ENCODE measurements at regions not wholly inside any gene's neighbourhood (a gene's known extent, or its start where the extent isn't known, plus 50 kb on each side); places are given as distances from the start of the nearest gene placed in this dataset.

- FAIRE-seq, result no peak
These were observed 206.6 kb upstream of the RTL1 start for GRCh38 chr14:101109981-101110728.

DNA sequence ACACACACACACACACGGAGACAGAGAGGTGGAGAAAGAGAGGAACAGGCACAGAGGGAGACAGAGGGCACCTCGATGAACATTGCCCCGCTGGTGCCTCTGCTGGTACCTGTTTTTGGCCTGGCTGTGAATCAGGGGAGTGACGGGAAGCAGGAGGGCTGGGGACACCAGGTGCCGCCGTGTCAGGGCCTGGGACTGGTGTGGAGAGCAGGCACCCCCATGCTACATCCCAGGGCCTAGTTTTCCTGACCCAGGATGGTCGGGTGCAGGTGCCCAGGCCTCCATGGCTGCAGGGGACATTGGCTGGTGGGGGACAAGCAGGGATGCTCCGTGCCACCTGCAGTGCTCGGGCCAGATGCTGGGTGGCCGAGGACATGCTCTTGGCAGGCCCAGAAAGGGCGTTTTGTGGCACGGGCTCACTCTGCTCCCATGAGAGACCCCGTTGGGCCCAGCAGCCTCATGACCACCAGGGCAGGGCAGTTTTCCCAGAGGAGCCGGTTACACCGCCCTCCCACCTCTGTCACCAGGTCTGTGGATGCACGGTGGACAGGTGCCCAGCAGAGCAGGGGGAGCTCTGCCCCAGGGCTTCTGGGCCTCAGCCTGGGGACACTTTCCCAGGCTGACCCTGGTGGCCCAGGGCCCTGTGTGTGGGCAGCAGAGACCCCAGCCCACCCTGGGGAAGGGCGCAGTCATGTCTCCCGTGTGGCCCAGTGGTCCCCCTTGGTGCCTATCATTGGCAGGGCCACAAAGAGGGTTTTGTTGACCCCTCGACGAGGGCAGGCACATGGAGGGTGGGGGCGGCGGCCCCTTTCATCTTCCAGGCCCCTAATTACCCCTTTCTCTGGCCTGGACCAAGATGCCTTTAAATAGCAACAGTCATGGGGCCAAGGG is 207.5 kb upstream of the RTL1 start:
- no peak for FAIRE-seq

DNA sequence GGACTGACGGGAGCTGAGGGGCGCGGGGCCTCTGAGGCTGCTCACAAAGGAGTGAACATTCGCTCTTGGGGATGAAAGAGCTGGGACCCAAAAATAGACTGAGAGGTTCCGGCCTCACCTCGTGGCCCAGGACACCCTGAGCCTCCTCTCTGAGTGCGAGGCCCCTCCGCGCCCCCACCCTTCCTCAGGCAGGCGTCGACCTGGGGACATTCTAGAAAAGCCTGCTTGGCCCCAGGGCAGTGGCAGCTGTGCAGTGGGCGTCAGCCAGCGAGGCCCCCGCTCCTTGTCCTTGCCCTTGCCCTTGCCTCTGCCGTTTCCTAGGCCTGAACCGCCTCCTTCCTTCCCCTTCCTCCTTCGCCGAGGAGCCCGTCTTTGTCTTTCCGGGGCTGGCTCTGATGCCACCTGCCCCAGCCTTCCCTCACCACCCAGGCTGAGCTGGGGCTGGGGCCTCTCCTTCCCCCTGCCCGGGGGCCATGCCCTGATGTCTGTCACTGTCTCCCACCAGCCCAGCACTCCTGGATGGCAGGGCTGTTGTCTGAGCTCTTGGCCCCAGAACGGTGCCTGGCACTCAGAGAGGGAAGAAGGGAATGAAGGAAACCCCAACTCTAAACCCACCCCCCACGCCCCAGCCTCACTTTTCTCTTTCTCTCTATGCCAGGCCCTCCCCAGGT is 208.2 kb upstream of the RTL1 start:
- FAIRE-seq, result no peak

DNA sequence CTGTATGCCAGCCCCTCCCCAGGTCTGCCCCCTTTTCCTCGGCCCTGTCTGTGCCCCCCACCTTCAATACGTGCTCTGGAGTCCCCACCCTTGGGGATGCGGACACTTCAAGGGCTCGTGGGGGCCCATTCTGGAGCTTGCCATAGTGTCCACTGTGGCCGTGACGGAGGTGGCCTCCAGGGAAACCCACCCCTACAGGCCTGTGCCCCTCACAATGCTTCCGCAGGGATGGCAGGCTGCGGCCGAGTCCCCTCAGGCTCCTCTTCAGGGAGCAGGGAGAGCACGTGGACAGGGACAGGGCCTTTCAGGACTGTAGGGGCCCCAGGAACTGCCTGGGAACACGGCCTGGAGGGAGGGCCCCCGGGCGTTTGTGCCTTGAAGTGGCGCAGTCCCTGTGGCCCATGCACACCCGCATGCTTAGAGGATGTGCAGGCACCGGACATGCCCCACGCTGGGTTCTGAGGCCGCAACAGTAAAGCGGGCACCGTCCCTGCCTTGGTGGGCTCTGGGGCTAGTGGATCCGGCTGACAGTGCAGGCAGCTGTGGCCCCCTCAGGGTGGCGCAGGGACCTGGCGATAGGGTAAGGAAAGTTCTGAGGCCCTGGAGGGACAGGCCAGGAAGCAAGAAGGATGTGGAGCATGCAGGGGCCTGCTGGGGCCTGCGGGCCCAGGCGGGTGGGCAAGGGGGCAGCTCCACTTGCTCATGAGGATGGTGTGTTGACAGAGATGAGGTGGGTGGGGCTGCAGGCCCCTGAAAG is 209.0 kb upstream of the RTL1 start:
- no peak for FAIRE-seq

GRCh38 chr14:101113108-101113612 is 209.6 kb upstream of the RTL1 start:
- FAIRE-seq, result no peak

GRCh38 chr14:101113835-101114725 is 210.6 kb upstream of the RTL1 start:
- FAIRE-seq, result no peak

- no peak for FAIRE-seq
These were observed 211.4 kb upstream of the RTL1 start for GRCh38 chr14:101114726-101115515.

DNA sequence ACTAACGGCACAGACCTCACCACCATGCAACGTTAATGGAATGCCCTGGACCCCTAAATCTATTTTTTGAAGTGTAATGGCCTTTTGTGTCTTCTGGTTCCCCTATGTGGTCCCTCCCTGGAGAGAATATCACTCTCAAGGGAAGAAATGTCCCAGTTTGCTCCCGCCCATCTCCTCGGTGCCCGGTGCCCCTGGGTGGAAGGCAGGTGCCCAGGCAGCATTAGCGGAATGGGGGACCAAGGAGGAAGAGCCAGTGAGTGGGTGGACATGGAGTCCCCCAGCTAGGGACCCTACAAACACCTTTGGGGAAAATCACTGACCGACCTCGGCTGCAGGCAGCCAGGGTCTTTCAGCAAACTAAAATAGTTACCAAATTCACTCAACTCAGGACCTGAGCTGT is 212.1 kb upstream of the RTL1 start:
- FAIRE-seq, result no peak

- FAIRE-seq, result no peak
These were observed 212.5 kb upstream of the RTL1 start for GRCh38 chr14:101116065-101116464.

DNA sequence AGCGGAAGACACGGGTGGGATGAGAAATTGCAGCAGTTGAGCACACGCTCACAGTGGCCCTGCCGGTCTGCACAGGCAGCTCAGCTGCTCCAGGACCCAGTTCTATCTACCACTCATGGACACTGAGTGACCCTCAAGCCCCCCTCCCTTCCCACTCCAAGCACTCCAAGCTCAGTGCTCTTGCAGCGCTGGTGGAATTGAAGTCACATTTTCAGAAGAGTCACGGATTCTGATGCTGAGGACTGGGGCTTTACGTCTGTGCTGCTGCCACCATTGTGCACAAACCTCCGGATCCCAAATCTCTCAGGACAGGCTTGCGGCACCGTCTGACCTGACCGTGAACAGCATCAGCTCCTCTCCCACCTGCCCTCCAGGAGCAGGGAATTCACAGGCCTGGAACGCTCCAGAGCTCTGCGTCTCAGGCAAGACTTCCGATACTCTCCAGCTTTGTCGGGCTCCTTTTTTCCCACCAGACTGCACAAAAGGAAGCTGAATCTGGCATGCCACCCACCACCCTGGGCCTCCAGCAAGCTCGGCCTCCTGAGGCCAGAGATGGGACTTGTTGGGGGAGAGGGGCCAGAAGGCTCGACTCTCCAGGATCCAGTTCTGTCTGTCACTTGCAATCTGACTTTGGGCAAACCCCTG is 213.1 kb upstream of the RTL1 start:
- no peak for FAIRE-seq

DNA sequence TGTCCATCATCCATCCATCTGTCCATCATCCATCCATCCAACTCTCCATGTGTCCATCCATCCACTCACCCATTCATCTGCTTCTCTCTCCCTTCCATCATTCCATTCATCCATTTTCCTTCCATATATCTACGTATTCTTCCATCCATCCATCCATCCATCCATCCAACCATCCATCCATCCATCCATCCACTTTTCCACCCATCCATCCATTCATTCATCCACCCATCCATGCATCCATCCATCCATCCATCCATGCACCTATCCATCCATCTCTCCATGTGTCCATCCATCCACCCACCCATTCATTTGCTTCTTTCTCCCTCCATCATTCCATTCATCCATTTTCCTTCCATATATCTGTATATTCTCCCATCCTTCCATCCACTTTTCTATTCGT is 214.0 kb upstream of the RTL1 start:
- FAIRE-seq, result no peak

DNA sequence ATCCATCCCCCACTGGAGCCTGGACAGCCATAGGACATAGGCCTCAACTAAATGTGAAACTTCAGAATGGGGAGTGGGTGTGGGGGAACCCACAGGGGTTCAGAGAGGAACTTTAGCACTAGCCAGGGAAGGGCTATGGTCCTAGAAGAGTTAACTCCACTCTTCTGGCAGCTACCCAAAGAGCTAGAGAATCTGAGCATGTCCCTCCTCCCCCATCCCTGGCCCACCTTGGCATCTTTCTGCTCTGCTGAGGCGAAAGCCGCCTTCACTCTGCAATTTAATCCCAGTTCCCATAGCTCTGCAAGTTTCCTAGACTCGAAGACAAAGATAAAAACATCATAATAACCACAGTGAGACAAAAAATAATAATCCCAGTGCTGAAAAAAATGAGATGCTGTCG is 214.7 kb upstream of the RTL1 start:
- no peak for FAIRE-seq

- FAIRE-seq, result no peak
These were observed 215.4 kb upstream of the RTL1 start for GRCh38 chr14:101118746-101119591.

GRCh38 chr14:101119830-101120571 is 216.5 kb upstream of the RTL1 start:
- no peak for FAIRE-seq

GRCh38 chr14:101120641-101121507 is 217.4 kb upstream of the RTL1 start:
- no peak for FAIRE-seq

- FAIRE-seq, result no peak
These were observed 218.1 kb upstream of the RTL1 start for GRCh38 chr14:101121508-101122139.
